ENCODE measurements at regions not wholly inside any gene's neighbourhood (a gene's known extent, or its start where the extent isn't known, plus 50 kb on each side); places are given as distances from the start of the nearest gene placed in this dataset.

- Histone ChIP-seq H3K9ac (ENCODE audit: low read depth in 1 of 2, low read length in 2 of 2) (no peak overlapping the region), H3K4me3 (ENCODE audit: low read depth in 1 of 3, low read length in 3 of 3) (no peak overlapping the region)
These were observed 710.7 kb upstream of the TBX3 start for GRCh38 chr12:115394496-115395220.

GRCh38 chr12:115388139-115388538, 704.2 kb upstream of the TBX3 start:
- no peaks in the 10 kb centered on the region for H3K9me3 ChIP-seq (ENCODE audit: control insufficient read depth in 4 of 4, low read length in 3 of 4)
- no peak for DNase-seq (ENCODE audit: low spot score)
- no peak overlapping the region for H3K27ac ChIP-seq (ENCODE audit: low read depth in 1 of 2, low read length in 2 of 2)
- no peak overlapping the region for H3K9ac ChIP-seq (ENCODE audit: low read depth in 1 of 2, low read length in 2 of 2)
- no peaks in the 10 kb centered on the region for H3K27me3 ChIP-seq (ENCODE audit: control insufficient read depth in 4 of 4, insufficient read depth in 4 of 4, low read length in 3 of 4)
- H3K4me1 ChIP-seq (ENCODE audit: control insufficient read depth in 4 of 4, insufficient read depth in 4 of 4, low read length in 3 of 4), result peaks cover 0 to 13% (median under 1%) of the 10 kb centered on the region in 4 donors
- TF ChIP-seq HNF4G (IDR thresholded peaks at IDR 0.05) (no peak), TAF1 (conservative IDR thresholded peaks at IDR 0.05) (no peak), GABPA (IDR thresholded peaks at IDR 0.05 in 1 of 2, conservative IDR thresholded peaks at IDR 0.05 in 1 of 2) (no peak)
- TF ChIP-seq, protein P1, sequence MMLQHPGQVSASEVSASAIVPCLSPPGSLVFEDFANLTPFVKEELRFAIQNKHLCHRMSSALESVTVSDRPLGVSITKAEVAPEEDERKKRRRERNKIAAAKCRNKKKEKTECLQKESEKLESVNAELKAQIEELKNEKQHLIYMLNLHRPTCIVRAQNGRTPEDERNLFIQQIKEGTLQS (IDR thresholded peaks at IDR 0.05), result no peak
- TF ChIP-seq, protein P2, sequence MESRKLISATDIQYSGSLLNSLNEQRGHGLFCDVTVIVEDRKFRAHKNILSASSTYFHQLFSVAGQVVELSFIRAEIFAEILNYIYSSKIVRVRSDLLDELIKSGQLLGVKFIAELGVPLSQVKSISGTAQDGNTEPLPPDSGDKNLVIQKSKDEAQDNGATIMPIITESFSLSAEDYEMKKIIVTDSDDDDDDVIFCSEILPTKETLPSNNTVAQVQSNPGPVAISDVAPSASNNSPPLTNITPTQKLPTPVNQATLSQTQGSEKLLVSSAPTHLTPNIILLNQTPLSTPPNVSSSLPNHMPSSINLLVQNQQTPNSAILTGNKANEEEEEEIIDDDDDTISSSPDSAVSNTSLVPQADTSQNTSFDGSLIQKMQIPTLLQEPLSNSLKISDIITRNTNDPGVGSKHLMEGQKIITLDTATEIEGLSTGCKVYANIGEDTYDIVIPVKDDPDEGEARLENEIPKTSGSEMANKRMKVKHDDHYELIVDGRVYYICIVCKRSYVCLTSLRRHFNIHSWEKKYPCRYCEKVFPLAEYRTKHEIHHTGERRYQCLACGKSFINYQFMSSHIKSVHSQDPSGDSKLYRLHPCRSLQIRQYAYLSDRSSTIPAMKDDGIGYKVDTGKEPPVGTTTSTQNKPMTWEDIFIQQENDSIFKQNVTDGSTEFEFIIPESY (IDR thresholded peaks at IDR 0.05), result no peak
- no peak overlapping the region for H3K4me3 ChIP-seq (ENCODE audit: low read depth in 1 of 3, low read length in 3 of 3)
- no peaks in the 10 kb centered on the region for H3K36me3 ChIP-seq (ENCODE audit: control insufficient read depth in 4 of 4, insufficient read depth in 3 of 4, low read depth in 1 of 4, low read length in 3 of 4)
- 73% methylated on average over 6 of the region's 6 CpGs for WGBS

More at GRCh38 chr12:115394496-115395220, 710.7 kb upstream of the TBX3 start:
- Histone ChIP-seq H3K27ac (ENCODE audit: low read depth in 1 of 2, low read length in 2 of 2) (no peak overlapping the region), H3K9me3 (ENCODE audit: control insufficient read depth in 4 of 4, low read length in 3 of 4) (peaks cover 0 to 4% (median 1%) of the 10 kb centered on the region in 4 donors), H3K36me3 (ENCODE audit: control insufficient read depth in 4 of 4, insufficient read depth in 3 of 4, low read depth in 1 of 4, low read length in 3 of 4) (no peaks in the 10 kb centered on the region), H3K4me1 (ENCODE audit: control insufficient read depth in 4 of 4, insufficient read depth in 4 of 4, low read length in 3 of 4) (no peaks in the 10 kb centered on the region), H3K27me3 (ENCODE audit: control insufficient read depth in 4 of 4, insufficient read depth in 4 of 4, low read length in 3 of 4) (no peaks in the 10 kb centered on the region)
- no peak for DNase-seq (ENCODE audit: low spot score)
- WGBS, result 39% methylated on average over 5 of the region's 5 CpGs
- TF ChIP-seq GABPA (IDR thresholded peaks at IDR 0.05 in 1 of 2, conservative IDR thresholded peaks at IDR 0.05 in 1 of 2), result no peak

- Histone ChIP-seq H3K27me3 (ENCODE audit: control insufficient read depth in 4 of 4, insufficient read depth in 4 of 4, low read length in 3 of 4) (no peaks in the 10 kb centered on the region), H3K4me1 (ENCODE audit: control insufficient read depth in 4 of 4, insufficient read depth in 4 of 4, low read length in 3 of 4) (peaks cover 0 to 13% (median under 1%) of the 10 kb centered on the region in 4 donors), H3K4me3 (ENCODE audit: low read depth in 1 of 3, low read length in 3 of 3) (no peak overlapping the region), H3K9me3 (ENCODE audit: control insufficient read depth in 4 of 4, low read length in 3 of 4) (no peaks in the 10 kb centered on the region), H3K27ac (ENCODE audit: low read depth in 1 of 2, low read length in 2 of 2) (no peak overlapping the region), H3K9ac (ENCODE audit: low read depth in 1 of 2, low read length in 2 of 2) (no peak overlapping the region), H3K36me3 (ENCODE audit: control insufficient read depth in 4 of 4, insufficient read depth in 3 of 4, low read depth in 1 of 4, low read length in 3 of 4) (no peaks in the 10 kb centered on the region)
- WGBS, result 50% methylated on average over 5 of the region's 5 CpGs
- TF ChIP-seq JUND (IDR thresholded peaks at IDR 0.05), result no peak
- peak; percentile 44 for TF ChIP-seq SP1 (IDR thresholded peaks at IDR 0.05)
- TF ChIP-seq HNF4A (conservative IDR thresholded peaks at IDR 0.05), result peak; percentile 72 to 73
- TF ChIP-seq, protein P1 (IDR thresholded peaks at IDR 0.05), result no peak
- peak in 1 of 2 donors; percentile 11 for TF ChIP-seq RXRA (IDR thresholded peaks at IDR 0.05)
- TF ChIP-seq FOXA1 (IDR thresholded peaks at IDR 0.05), result no peak
- no peak for TF ChIP-seq NR2F2 (IDR thresholded peaks at IDR 0.05)
- no peak for TF ChIP-seq TAF1 (conservative IDR thresholded peaks at IDR 0.05)
- no peak for TF ChIP-seq YY1 (IDR thresholded peaks at IDR 0.05)
- no peak for TF ChIP-seq EGR1 (IDR thresholded peaks at IDR 0.05; ENCODE audit: low read depth in 2 of 2)
- no peak for TF ChIP-seq MAX (IDR thresholded peaks at IDR 0.05)
- TF ChIP-seq CTCF (IDR thresholded peaks at IDR 0.05; ENCODE audit: low read depth, low read length, missing input control), result no peak
- no peak for TF ChIP-seq GABPA (IDR thresholded peaks at IDR 0.05 in 1 of 2, conservative IDR thresholded peaks at IDR 0.05 in 1 of 2)
- TF ChIP-seq FOXA2 (IDR thresholded peaks at IDR 0.05), result no peak
- TF ChIP-seq, protein P3, sequence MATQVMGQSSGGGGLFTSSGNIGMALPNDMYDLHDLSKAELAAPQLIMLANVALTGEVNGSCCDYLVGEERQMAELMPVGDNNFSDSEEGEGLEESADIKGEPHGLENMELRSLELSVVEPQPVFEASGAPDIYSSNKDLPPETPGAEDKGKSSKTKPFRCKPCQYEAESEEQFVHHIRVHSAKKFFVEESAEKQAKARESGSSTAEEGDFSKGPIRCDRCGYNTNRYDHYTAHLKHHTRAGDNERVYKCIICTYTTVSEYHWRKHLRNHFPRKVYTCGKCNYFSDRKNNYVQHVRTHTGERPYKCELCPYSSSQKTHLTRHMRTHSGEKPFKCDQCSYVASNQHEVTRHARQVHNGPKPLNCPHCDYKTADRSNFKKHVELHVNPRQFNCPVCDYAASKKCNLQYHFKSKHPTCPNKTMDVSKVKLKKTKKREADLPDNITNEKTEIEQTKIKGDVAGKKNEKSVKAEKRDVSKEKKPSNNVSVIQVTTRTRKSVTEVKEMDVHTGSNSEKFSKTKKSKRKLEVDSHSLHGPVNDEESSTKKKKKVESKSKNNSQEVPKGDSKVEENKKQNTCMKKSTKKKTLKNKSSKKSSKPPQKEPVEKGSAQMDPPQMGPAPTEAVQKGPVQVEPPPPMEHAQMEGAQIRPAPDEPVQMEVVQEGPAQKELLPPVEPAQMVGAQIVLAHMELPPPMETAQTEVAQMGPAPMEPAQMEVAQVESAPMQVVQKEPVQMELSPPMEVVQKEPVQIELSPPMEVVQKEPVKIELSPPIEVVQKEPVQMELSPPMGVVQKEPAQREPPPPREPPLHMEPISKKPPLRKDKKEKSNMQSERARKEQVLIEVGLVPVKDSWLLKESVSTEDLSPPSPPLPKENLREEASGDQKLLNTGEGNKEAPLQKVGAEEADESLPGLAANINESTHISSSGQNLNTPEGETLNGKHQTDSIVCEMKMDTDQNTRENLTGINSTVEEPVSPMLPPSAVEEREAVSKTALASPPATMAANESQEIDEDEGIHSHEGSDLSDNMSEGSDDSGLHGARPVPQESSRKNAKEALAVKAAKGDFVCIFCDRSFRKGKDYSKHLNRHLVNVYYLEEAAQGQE (IDR thresholded peaks at IDR 0.05), result no peak
- DNase-seq (ENCODE audit: low spot score), result no peak
These were observed 703.5 kb upstream of the TBX3 start for GRCh38 chr12:115387467-115387901.

Measured in liver (tissue), 8 donors.